ENCODE measurements at regions not wholly inside any gene's neighbourhood (a gene's known extent, or its start where the extent isn't known, plus 50 kb on each side); places are given as distances from the start of the nearest gene placed in this dataset.

GRCh38 chr14:76921088-76921399 is 94.8 kb downstream of the LRRC74A start:
- TF ChIP-seq POLR2A (IDR thresholded peaks at IDR 0.05; ENCODE audit: low read length) (no peak), CTCF (IDR thresholded peaks at IDR 0.05) (no peak), HEYL (CRISPR knock-in tag; IDR thresholded peaks at IDR 0.05) (no peak), USF2 (IDR thresholded peaks at IDR 0.05) (no peak)
